DMS153 treated with DMSO at 0.1 percent for 48 hours (cell line): ENCODE measurements at regions not wholly inside any gene's neighbourhood (a gene's known extent, or its start where the extent isn't known, plus 50 kb on each side); places are given as distances from the start of the nearest gene placed in this dataset.
"Not testable (repeated sequence)": the region's sequence is repeated elsewhere in the genome, so short reads cannot be mapped to it uniquely, and the experiment has no call there.

Source experiments
- DNase-seq: peaks from one replicate; lab custom pipeline; 2025; ENCODE audit not compliant: unreplicated experiment; lab: John Stamatoyannopoulos, UW

GRCh38 chr3:158026236-158026635 lies 80.0 kb downstream of the SHOX2 start:
- no peak for DNase-seq

GRCh38 chr3:158019897-158020296 lies 86.3 kb downstream of the SHOX2 start:
- not testable (repeated sequence) for DNase-seq

GRCh38 chr3:158018462-158018861 lies 87.8 kb downstream of the SHOX2 start:
- no peak for DNase-seq

- DNase-seq, result no peak
Measured at GRCh38 chr3:158012901-158013300, 93.3 kb downstream of the SHOX2 start.

DNA sequence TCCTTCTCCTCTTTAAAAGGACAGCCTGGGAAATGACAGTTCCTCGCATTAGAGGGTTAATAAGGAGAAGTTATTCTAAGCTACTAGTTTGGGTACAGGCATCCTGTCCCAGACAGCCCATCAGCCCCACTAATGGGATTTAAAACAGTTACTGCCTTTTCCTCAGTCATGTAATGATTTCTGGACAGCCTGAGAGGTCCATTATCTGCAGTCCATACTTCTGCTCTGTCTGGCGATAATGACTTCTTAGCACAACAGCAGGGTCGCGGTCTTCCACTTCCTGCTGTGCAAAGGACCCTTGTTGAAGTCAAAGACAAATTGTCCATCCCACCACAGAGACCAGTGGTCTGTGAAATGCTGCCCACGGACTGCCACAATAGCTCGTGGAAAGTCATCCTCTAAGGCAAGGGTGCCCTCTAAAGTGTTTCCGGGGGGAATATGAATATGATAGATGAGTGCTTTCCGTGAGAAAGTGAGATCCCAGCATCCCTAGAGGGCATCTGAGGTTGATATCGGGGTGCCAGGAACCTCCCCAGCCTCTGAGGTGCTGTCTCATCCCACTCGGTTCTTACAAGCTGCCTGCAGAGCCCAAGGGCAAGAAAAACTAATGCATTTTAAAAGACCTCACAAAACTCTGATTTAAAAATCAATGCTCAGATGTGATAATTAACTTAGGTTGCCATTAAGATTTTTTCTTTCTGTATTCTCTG lies 100.7 kb downstream of the SHOX2 start:
- DNase-seq, result no peak

DNA sequence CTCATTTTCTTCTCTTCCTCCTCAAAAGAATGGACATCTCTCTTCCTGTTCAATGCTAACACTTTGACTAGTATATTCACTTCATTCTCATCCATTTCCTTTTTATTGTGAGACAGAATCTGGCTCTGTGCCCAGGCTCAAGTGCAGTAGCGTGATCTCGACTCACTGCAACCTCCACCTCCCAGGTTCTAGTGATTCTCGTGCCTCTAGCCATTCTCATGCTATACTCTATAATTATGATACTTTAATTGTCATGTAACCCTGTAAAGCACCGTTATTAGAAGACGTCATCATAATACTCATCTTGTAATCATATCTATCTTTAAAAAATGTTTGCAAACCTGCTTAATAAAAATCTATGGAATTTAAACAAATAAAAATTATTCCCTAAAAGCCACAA lies 107.0 kb downstream of the SHOX2 start:
- peak; percentile 93 for DNase-seq

GRCh38 chr3:157982359-157982758 lies 123.9 kb downstream of the SHOX2 start:
- no peak for DNase-seq

- no peak for DNase-seq
Measured at GRCh38 chr3:157981819-157982218, 124.4 kb downstream of the SHOX2 start.

DNA sequence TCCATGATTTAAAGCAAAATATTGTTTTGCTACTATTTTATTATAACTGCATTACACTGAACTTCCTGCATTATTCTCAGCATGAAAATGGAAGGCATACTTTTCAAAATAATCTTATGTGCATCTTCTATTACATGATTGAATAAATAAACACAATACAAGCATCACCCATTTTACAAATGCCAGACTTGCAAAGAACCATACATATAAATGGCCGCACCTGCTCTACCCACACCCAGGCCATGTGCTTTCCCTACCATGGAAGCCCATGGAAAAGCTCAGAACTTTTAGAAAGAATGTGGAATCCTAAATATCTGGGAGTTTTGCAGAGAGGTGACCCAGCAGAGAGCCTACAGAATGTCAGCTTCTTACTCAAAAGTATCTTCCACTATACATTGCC lies 127.2 kb downstream of the SHOX2 start:
- no peak for DNase-seq

- no peak for DNase-seq
Measured at GRCh38 chr3:157961665-157962064, 144.6 kb downstream of the SHOX2 start.

GRCh38 chr3:157958457-157958856 lies 147.8 kb downstream of the SHOX2 start:
- no peak for DNase-seq

GRCh38 chr3:157956850-157957249 lies 149.4 kb downstream of the SHOX2 start:
- no peak for DNase-seq

GRCh38 chr3:157956176-157956575 lies 150.0 kb downstream of the SHOX2 start:
- DNase-seq, result no peak

DNA sequence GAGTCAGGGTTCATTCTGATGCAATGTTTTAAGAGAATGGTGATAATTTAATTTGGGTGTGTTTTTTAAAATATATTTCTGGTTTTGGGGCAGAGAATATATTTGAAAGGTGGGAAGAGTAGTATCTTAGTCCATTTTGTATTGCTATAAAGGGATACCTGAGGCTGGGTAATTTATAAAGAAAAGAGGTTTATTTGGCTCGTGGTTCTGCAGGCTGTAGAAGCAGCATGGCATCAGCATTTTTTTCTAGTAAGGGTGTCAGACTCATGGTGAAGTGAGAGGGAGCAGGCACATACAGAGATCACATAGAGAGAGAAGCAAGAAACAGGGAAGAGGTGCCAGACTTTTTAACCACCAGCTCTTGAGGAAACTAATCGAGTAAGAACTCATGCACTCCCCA lies 152.7 kb downstream of the SHOX2 start:
- DNase-seq, result no peak

- DNase-seq, result no peak
Measured at GRCh38 chr3:157948605-157949383, 157.4 kb downstream of the SHOX2 start.

GRCh38 chr3:157939166-157939565 lies 167.1 kb downstream of the SHOX2 start:
- no peak for DNase-seq

- no peak for DNase-seq
Measured at GRCh38 chr3:157938154-157938779, 168.0 kb downstream of the SHOX2 start.

GRCh38 chr3:157931517-157931916 lies 174.7 kb downstream of the SHOX2 start:
- no peak for DNase-seq

- DNase-seq, result no peak
Measured at GRCh38 chr3:157930000-157930780, 176.0 kb downstream of the SHOX2 start.

- no peak for DNase-seq
Measured at GRCh38 chr3:157926822-157927221, 179.4 kb downstream of the SHOX2 start.

DNA sequence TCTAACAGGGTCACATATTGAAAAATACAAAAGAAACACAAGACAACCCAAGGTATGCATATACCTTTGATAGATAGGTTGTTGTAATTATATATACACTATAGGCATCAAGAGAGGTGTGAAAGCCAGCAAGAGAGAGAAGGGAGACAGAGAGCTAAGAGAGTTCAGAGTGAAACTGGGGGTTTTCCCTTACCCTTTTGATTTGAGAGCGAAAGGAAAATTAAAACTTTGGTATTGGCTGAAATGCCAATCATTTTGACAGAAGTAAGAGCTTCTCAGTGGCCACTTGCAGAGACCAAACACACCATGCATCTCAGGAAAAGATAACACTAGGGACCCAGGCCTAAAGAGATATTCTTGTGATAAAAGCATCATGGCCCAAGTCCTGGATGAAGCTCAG lies 183.6 kb downstream of the SHOX2 start:
- no peak for DNase-seq
